ENCODE measurements at regions not wholly inside any gene's neighbourhood (a gene's known extent, or its start where the extent isn't known, plus 50 kb on each side); places are given as distances from the start of the nearest gene placed in this dataset.

DNA sequence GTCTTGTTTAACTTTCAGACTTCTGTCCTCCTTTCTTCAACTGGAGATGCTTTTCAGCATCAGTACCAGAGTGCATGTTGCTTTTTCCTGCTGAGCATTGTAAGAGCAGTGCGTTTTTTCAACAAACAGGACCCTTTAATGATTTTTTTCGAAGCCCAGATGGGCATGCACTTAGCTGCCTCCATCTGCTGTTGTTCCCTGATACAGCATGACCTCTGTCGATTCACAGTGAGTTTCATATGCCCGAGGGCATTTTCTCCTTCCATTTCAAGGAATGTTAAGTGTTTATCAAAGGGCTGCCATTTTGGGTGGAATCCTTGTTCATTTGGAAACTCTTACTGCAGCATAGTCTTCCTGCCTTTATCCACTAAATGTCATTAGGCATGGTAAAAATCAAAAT, 428.6 kb downstream of the DTHD1 start (continued):
- TF ChIP-seq, protein P1, sequence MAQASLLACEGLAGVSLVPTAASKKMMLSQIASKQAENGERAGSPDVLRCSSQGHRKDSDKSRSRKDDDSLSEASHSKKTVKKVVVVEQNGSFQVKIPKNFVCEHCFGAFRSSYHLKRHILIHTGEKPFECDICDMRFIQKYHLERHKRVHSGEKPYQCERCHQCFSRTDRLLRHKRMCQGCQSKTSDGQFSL (CRISPR knock-in tag; IDR thresholded peaks at IDR 0.05) = no peak
- TF ChIP-seq, protein P1 (tag; IDR thresholded peaks at IDR 0.05) = no peak
- TF ChIP-seq ZNF347 (CRISPR knock-in tag; IDR thresholded peaks at IDR 0.05; ENCODE audit: low read depth) (no peak), RAD21 (CRISPR knock-in tag; conservative IDR thresholded peaks at IDR 0.05 in 1 of 2, IDR thresholded peaks at IDR 0.05 in 1 of 2) (no peak), SREBF1 (IDR thresholded peaks at IDR 0.05; ENCODE audit: borderline replicate concordance, low read depth, low read length) (no peak)
- TF ChIP-seq, protein P2, sequence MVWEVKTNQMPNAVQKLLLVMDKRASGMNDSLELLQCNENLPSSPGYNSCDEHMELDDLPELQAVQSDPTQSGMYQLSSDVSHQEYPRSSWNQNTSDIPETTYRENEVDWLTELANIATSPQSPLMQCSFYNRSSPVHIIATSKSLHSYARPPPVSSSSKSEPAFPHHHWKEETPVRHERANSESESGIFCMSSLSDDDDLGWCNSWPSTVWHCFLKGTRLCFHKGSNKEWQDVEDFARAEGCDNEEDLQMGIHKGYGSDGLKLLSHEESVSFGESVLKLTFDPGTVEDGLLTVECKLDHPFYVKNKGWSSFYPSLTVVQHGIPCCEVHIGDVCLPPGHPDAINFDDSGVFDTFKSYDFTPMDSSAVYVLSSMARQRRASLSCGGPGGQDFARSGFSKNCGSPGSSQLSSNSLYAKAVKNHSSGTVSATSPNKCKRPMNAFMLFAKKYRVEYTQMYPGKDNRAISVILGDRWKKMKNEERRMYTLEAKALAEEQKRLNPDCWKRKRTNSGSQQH (CRISPR knock-in tag; IDR thresholded peaks at IDR 0.05) = no peak

DNA sequence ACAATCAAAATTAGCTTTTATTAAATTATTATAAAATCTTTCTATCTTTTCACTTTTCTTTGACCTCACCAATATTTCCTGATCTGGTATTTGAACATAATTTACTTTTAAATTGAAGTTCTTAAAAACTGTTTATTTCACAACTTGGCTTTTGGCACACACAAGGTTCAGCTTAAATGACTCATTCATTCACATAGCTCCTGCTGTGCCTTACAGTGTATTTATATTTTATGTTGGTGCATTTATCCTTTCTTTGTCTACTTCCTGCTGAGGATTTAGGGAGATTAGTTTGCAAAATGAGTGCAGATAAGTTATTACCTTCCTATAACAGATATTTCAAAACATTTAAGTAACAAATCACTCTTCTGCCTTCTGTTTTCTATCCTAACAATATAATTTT, 430.6 kb downstream of the DTHD1 start:
- no peaks in the 10 kb centered on the region for H3K4me1 ChIP-seq (replicated peaks in 1 of 2; ENCODE audit: control insufficient read depth in 2 of 2, insufficient read depth in 2 of 2, low read length in 2 of 2)
- H4K20me1 ChIP-seq (replicated peaks; ENCODE audit: control insufficient read depth, insufficient read depth, low read length) = no peaks in the 10 kb centered on the region
- no peak overlapping the region for H3K27ac ChIP-seq (ENCODE audit: extremely low read depth, low read depth, low read length)
- ChIA-PET CTCF (ENCODE audit: low intra/inter-chr PET ratio) (no interaction called here), POLR2A (no interaction called here)
- H2AFZ ChIP-seq (ENCODE audit: low read depth, low read length) = no peak overlapping the region
- H3K4me2 ChIP-seq (ENCODE audit: insufficient read depth, low read length) = no peak overlapping the region
- in situ Hi-C loops (cut with MboI) = no loop called here
- H3K9me3 ChIP-seq (replicated peaks; ENCODE audit: control insufficient read depth, insufficient read depth, low read depth, low read length) = no peaks in the 10 kb centered on the region
- H3K4me3 ChIP-seq = no peak overlapping the region
- H3K27me3 ChIP-seq (ENCODE audit: control insufficient read depth in 2 of 2, insufficient read depth in 2 of 2, low read length in 2 of 2) = no peaks in the 10 kb centered on the region
- ATAC-seq (no peak), FAIRE-seq (no peak), DNase-seq (ENCODE audit: extremely low read depth in 1 of 4, low spot score in 3 of 4) (no peak)
- H3K9me1 ChIP-seq (ENCODE audit: control insufficient read depth, insufficient read depth, low read length) = no peaks in the 10 kb centered on the region
- intact Hi-C loops (cut with micrococcal nuclease) = no loop called here
- BruUV-seq (replicated peaks) = no TSS peak
- no peaks in the 10 kb centered on the region for H3K79me2 ChIP-seq (ENCODE audit: control insufficient read depth, insufficient read depth, low read length)
- H3K36me3 ChIP-seq (ENCODE audit: control insufficient read depth, insufficient read depth, low read length) = no peaks in the 10 kb centered on the region
- H3K9ac ChIP-seq (ENCODE audit: insufficient read depth in 1 of 2, low read depth in 2 of 2, low read length in 2 of 2) = no peak overlapping the region
- TF ChIP-seq, protein P3, sequence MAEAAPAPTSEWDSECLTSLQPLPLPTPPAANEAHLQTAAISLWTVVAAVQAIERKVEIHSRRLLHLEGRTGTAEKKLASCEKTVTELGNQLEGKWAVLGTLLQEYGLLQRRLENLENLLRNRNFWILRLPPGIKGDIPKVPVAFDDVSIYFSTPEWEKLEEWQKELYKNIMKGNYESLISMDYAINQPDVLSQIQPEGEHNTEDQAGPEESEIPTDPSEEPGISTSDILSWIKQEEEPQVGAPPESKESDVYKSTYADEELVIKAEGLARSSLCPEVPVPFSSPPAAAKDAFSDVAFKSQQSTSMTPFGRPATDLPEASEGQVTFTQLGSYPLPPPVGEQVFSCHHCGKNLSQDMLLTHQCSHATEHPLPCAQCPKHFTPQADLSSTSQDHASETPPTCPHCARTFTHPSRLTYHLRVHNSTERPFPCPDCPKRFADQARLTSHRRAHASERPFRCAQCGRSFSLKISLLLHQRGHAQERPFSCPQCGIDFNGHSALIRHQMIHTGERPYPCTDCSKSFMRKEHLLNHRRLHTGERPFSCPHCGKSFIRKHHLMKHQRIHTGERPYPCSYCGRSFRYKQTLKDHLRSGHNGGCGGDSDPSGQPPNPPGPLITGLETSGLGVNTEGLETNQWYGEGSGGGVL (CRISPR knock-in tag; IDR thresholded peaks at IDR 0.05) = no peak
- no peak for TF ChIP-seq WHSC1 (IDR thresholded peaks at IDR 0.05; ENCODE audit: low read length)
- TF ChIP-seq SAP30 (IDR thresholded peaks at IDR 0.05; ENCODE audit: borderline replicate concordance, insufficient read depth, low read depth, low read length, poor library complexity, severe bottlenecking) = no peak
- TF ChIP-seq ZFP1 (CRISPR knock-in tag; IDR thresholded peaks at IDR 0.05) = no peak
- TF ChIP-seq SRSF9 (IDR thresholded peaks at IDR 0.05; ENCODE audit: borderline replicate concordance, low read depth, low read length) = no peak
- no peak for TF ChIP-seq LARP7 (IDR thresholded peaks at IDR 0.05)
- TF ChIP-seq, protein P4, sequence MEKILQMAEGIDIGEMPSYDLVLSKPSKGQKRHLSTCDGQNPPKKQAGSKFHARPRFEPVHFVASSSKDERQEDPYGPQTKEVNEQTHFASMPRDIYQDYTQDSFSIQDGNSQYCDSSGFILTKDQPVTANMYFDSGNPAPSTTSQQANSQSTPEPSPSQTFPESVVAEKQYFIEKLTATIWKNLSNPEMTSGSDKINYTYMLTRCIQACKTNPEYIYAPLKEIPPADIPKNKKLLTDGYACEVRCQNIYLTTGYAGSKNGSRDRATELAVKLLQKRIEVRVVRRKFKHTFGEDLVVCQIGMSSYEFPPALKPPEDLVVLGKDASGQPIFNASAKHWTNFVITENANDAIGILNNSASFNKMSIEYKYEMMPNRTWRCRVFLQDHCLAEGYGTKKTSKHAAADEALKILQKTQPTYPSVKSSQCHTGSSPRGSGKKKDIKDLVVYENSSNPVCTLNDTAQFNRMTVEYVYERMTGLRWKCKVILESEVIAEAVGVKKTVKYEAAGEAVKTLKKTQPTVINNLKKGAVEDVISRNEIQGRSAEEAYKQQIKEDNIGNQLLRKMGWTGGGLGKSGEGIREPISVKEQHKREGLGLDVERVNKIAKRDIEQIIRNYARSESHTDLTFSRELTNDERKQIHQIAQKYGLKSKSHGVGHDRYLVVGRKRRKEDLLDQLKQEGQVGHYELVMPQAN (IDR thresholded peaks at IDR 0.05; ENCODE audit: borderline replicate concordance) = no peak
- TF ChIP-seq CBX8 (IDR thresholded peaks at IDR 0.05; ENCODE audit: borderline replicate concordance, extremely low read depth, low read depth, low read length, poor library complexity, severe bottlenecking) = no peak
